Sigmoid colon (tissue), 4 donors: ENCODE measurements at regions not wholly inside any gene's neighbourhood (a gene's known extent, or its start where the extent isn't known, plus 50 kb on each side); places are given as distances from the start of the nearest gene placed in this dataset.

Source experiments
- EP300 ChIP-seq, 4 donors: sonication (generic); formaldehyde crosslinking; IDR thresholded peaks; one replicate each; pipeline ENCODE4 v1.6.1; 2017; ENCODE audit warnings: antibody characterized with exemption in 4 of 4
- POLR2A ChIP-seq, 2 donors: fragments of 450-650 bp; IDR thresholded peaks; one replicate each; pipeline ENCODE4 v1.6.1; 2016; ENCODE audit warnings: antibody characterized with exemption in 2 of 2, mild to moderate bottlenecking in 2 of 2, moderate library complexity in 2 of 2
- POLR2AphosphoS5 ChIP-seq, 4 donors: sonication (generic); formaldehyde crosslinking; IDR thresholded peaks; one replicate each; pipeline ENCODE4 v1.6.1; 2017; ENCODE audit warnings: antibody characterized with exemption in 4 of 4
- TF ChIP-seq, protein P1 (sequence below), 4 experiments: fragments of 450-650 bp in 3 of 4; fragments of 200-600 bp in 1 of 4; IDR thresholded peaks; one replicate each; pipeline ENCODE4 v1.5.1; 2016 to 2019; ENCODE audit warnings: antibody characterized with exemption in 4 of 4, mild to moderate bottlenecking in 3 of 4, moderate library complexity in 2 of 4

DNA sequence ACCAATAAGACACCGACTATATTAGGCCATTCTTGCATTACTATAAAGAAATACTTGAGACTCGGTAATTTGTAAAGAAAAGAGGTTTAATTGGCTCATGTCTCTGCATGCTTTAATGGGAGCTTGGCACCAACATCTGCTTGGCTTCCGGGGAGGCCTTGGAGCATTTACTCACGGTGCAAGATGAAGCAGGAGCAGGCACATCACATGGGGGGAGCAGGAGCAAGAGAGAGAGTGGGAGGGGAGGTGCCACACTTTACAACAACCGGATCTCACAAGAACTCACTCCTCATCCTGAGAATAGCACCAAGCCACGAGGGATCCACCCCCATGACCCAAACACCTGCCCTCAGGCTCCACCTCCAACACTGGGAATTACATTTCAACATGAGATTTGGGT, 224.8 kb downstream of the KLF5 start:
- no peak for TF ChIP-seq POLR2AphosphoS5 (IDR thresholded peaks at IDR 0.05)
- TF ChIP-seq POLR2A (IDR thresholded peaks at IDR 0.05), result no peak
- TF ChIP-seq, protein P1, sequence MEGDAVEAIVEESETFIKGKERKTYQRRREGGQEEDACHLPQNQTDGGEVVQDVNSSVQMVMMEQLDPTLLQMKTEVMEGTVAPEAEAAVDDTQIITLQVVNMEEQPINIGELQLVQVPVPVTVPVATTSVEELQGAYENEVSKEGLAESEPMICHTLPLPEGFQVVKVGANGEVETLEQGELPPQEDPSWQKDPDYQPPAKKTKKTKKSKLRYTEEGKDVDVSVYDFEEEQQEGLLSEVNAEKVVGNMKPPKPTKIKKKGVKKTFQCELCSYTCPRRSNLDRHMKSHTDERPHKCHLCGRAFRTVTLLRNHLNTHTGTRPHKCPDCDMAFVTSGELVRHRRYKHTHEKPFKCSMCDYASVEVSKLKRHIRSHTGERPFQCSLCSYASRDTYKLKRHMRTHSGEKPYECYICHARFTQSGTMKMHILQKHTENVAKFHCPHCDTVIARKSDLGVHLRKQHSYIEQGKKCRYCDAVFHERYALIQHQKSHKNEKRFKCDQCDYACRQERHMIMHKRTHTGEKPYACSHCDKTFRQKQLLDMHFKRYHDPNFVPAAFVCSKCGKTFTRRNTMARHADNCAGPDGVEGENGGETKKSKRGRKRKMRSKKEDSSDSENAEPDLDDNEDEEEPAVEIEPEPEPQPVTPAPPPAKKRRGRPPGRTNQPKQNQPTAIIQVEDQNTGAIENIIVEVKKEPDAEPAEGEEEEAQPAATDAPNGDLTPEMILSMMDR (IDR thresholded peaks at IDR 0.05), result no peak
- TF ChIP-seq EP300 (IDR thresholded peaks at IDR 0.05), result no peak
